Ishikawa (cell line): ENCODE measurements at regions not wholly inside any gene's neighbourhood (a gene's known extent, or its start where the extent isn't known, plus 50 kb on each side); places are given as distances from the start of the nearest gene placed in this dataset.

Experiments used
- CEBPB ChIP-seq: IDR thresholded peaks from 2 replicates; pipeline ENCODE4 v1.6.1; 2012
- CREB1 ChIP-seq: IDR thresholded peaks from 2 replicates; pipeline ENCODE4 v1.6.1; 2012; ENCODE audit warnings: low read depth
- EGR1 ChIP-seq: IDR thresholded peaks from 2 replicates; pipeline ENCODE4 v1.6.1; 2012
- EP300 ChIP-seq: IDR thresholded peaks from 2 replicates; pipeline ENCODE4 v1.6.1; 2012; ENCODE audit warnings: borderline replicate concordance
- FOXM1 ChIP-seq: IDR thresholded peaks from 2 replicates; pipeline ENCODE4 v1.6.1; 2012; ENCODE audit warnings: low read depth, borderline replicate concordance
- NFIC ChIP-seq: IDR thresholded peaks from 2 replicates; pipeline ENCODE4 v1.6.1; 2012
- RAD21 ChIP-seq: IDR thresholded peaks from 2 replicates; pipeline ENCODE4 v1.6.1; 2012; ENCODE audit warnings: low read depth
- TAF1 ChIP-seq: IDR thresholded peaks from 2 replicates; pipeline ENCODE4 v1.6.1; 2012; ENCODE audit warnings: low read depth, mild to moderate bottlenecking
- TCF12 ChIP-seq: IDR thresholded peaks from 2 replicates; pipeline ENCODE4 v1.6.1; 2012; ENCODE audit warnings: low read depth
- TEAD4 ChIP-seq: IDR thresholded peaks from 2 replicates; pipeline ENCODE4 v1.6.1; 2012
- YY1 ChIP-seq: IDR thresholded peaks from 2 replicates; pipeline ENCODE4 v1.6.1; 2012; ENCODE audit warnings: low read depth
- ZBTB7A ChIP-seq: IDR thresholded peaks from 2 replicates; pipeline ENCODE4 v1.6.1; 2012; ENCODE audit warnings: low read depth
- TF ChIP-seq, protein P1 (sequence below): IDR thresholded peaks from 2 replicates; pipeline ENCODE4 v1.6.1; 2012; ENCODE audit warnings: low read depth, mild to moderate bottlenecking
- TF ChIP-seq, protein P2 (sequence below): IDR thresholded peaks from 2 replicates; pipeline ENCODE4 v1.6.1; 2012
- TF ChIP-seq, protein P3 (sequence below): IDR thresholded peaks from 2 replicates; pipeline ENCODE4 v1.6.1; 2012

DNA sequence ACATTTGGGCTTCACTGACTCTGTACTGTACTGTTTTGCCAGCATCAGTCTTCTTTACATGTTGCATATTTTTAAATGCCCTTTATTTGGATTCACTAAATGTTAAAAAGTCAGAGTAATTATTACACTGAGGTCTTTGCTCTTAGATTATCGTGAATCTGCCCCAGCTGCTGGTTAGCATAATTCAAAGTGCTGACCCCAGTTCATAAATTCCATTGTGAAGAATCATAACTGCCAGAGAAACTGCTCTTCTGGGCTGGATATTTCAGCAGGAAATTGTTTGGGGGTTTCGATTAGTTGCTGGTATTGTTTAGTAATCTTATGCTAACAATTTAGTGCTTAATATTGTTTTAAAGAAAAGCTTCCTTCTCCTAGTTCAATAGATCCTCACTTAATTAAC lies 682.1 kb upstream of the MAP3K7 start:
- TF ChIP-seq TCF12 (no peak), YY1 (no peak), CEBPB (no peak), CREB1 (no peak), ZBTB7A (no peak)
- TF ChIP-seq, protein P1, sequence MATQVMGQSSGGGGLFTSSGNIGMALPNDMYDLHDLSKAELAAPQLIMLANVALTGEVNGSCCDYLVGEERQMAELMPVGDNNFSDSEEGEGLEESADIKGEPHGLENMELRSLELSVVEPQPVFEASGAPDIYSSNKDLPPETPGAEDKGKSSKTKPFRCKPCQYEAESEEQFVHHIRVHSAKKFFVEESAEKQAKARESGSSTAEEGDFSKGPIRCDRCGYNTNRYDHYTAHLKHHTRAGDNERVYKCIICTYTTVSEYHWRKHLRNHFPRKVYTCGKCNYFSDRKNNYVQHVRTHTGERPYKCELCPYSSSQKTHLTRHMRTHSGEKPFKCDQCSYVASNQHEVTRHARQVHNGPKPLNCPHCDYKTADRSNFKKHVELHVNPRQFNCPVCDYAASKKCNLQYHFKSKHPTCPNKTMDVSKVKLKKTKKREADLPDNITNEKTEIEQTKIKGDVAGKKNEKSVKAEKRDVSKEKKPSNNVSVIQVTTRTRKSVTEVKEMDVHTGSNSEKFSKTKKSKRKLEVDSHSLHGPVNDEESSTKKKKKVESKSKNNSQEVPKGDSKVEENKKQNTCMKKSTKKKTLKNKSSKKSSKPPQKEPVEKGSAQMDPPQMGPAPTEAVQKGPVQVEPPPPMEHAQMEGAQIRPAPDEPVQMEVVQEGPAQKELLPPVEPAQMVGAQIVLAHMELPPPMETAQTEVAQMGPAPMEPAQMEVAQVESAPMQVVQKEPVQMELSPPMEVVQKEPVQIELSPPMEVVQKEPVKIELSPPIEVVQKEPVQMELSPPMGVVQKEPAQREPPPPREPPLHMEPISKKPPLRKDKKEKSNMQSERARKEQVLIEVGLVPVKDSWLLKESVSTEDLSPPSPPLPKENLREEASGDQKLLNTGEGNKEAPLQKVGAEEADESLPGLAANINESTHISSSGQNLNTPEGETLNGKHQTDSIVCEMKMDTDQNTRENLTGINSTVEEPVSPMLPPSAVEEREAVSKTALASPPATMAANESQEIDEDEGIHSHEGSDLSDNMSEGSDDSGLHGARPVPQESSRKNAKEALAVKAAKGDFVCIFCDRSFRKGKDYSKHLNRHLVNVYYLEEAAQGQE = no peak
- TF ChIP-seq, protein P2, sequence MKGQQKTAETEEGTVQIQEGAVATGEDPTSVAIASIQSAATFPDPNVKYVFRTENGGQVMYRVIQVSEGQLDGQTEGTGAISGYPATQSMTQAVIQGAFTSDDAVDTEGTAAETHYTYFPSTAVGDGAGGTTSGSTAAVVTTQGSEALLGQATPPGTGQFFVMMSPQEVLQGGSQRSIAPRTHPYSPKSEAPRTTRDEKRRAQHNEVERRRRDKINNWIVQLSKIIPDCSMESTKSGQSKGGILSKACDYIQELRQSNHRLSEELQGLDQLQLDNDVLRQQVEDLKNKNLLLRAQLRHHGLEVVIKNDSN = no peak

DNA sequence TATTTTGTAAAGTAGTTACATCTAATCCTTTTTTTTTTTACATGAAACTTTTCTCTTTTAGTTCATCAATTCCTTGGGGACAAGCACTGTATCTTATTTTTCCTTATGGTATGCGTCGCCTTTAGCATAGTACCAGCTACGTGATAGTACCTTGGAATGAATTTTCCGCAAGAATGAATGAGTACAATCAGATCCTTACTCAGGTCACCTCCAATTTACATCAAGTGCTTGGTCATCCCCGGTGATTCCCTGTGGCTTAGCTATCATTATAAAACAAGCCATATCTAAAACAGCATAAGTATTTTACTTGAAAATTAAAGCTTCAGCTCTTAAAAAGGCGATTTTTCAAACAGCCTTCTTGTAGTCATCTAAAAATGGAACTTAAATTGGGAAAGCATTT lies 680.4 kb upstream of the MAP3K7 start:
- TF ChIP-seq, protein P3, sequence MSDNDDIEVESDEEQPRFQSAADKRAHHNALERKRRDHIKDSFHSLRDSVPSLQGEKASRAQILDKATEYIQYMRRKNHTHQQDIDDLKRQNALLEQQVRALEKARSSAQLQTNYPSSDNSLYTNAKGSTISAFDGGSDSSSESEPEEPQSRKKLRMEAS = no peak
- TF ChIP-seq RAD21 (no peak), TEAD4 (no peak), FOXM1 (no peak), EGR1 (no peak), TAF1 (no peak), YY1 (no peak), ZBTB7A (no peak), NFIC (no peak), CEBPB (no peak), CREB1 (no peak), TCF12 (no peak), EP300 (no peak)
- TF ChIP-seq, protein P2 = no peak
- TF ChIP-seq, protein P1 = no peak

DNA sequence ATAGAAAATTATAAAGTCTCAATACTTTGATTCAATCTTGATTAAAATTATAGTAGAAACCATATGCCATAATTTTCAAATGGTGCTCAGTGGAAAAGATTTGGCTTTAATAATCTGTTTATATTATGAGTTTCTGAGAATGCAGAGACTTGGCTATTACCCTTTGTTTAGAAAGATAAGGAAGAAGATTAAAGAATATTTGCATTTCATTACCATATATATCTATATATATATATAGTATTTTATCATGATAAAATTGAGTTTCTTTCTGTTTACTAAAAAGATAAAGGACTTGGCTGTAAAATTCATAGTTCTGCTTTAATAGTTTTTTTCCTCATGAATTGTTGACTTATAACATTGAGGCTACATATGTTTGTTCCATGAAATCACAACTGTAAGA lies 679.3 kb upstream of the MAP3K7 start:
- TF ChIP-seq, protein P1 = no peak
- TF ChIP-seq CREB1 (no peak), TAF1 (no peak), TEAD4 (no peak), EP300 (no peak), FOXM1 (no peak), ZBTB7A (no peak), TCF12 (no peak), EGR1 (no peak), CEBPB (no peak), RAD21 (no peak), YY1 (no peak), NFIC (no peak)
- TF ChIP-seq, protein P2 = no peak
- TF ChIP-seq, protein P3 = no peak

DNA sequence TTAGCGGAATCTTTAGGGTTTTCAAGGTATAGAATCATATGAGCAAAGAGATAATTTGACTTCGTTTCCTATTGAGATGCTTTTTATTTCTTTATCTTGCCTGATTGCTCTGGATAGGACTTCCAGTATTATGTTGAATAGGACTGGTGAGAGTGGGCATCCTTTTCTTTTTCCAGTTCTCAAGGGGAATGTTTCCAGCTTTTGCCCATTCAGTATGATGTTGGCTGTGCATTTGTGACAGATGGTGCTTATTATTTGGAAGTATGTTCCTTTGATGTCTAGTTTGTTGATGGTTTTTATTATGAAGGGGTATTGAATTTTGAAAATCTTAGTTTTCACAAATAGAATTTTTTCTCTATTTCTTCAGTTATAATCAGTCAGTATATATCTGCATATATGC lies 656.6 kb upstream of the MAP3K7 start:
- TF ChIP-seq TCF12 = no peak
- no peak for TF ChIP-seq ZBTB7A
- TF ChIP-seq, protein P1 = no peak
- TF ChIP-seq YY1 = no peak
